ENCODE measurements at regions not wholly inside any gene's neighbourhood (a gene's known extent, or its start where the extent isn't known, plus 50 kb on each side); places are given as distances from the start of the nearest gene placed in this dataset.
A peak's percentile ranks its signal among the peaks of the same experiment; 100 is the strongest.

DNA sequence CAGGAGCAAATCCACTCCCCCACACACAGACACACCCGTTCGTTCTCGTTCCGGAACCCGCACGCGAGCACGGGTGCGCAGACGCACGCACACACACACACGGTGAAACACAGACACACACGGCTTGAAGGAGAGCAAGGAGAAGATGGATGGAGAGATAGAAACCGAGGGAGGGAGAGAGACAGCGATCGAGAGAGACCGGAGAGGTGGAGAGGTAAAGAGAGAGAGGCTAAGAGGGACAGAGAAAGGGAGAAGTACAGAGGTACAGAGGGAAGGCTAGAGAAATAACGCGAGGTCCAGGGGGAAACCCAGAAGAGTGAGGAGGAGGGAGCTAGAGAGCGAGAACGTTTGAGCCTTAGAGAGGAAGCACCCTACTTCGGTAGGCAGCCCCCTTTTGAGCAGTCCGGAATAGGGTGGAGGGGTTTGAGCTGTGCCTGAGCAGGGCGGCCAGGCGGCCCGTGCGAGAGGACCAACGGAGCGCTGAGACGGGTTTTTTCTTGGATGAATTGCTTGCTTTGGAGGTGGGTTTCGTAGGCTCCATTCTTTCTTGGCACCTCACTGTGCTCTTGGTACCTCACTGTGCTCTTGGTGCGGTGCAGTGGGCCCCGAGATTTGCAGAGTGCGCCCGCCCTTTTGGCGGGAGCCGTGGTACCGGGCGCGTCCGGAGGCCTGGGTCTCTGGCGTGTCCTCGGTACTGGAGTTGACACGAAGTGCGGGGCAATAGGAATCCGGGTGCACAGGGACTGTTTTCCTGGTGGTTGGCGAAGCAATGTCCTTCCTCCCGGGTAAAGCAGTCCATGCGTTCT is 88.4 kb upstream of the RHOU start:
- Histone ChIP-seq H3K27me3 (ENCODE audit: control insufficient read depth in 3 of 3, insufficient read depth in 3 of 3, low read length in 2 of 3) (peaks cover 4 to 54% (median 35%) of the 10 kb centered on the region in 3 donors), H3K4me1 (ENCODE audit: control insufficient read depth in 5 of 5, insufficient read depth in 5 of 5, low read length in 5 of 5) (peaks cover 0 to 18% (median 4%) of the 10 kb centered on the region in 5 donors), H3K36me3 (ENCODE audit: control insufficient read depth in 4 of 4, insufficient read depth in 4 of 4, low read length in 4 of 4) (no peaks in the 10 kb centered on the region), H3K9ac (ENCODE audit: insufficient read depth in 1 of 2, low read length in 2 of 2) (peak overlapping the region in 1 of 2 donors; percentile 0), H3K4me3 (peak overlapping the region; percentile 14), H3K27ac (ENCODE audit: low read depth in 1 of 2, low read length in 1 of 2) (no peak overlapping the region), H3K9me3 (ENCODE audit: control insufficient read depth in 4 of 4, insufficient read depth in 3 of 4, low read length in 3 of 4) (peaks cover 0 to 4% (median 0%) of the 10 kb centered on the region in 4 donors)
- 1 to 2% methylated on average over 44 to 49 of the region's 49 CpGs for WGBS, 2 donors
- DNase-seq (peak; percentile 35 to 65 (median 44)), ATAC-seq (ENCODE audit: insufficient read depth, low FRiP score) (peak; percentile 29)
- TF ChIP-seq, protein P1, sequence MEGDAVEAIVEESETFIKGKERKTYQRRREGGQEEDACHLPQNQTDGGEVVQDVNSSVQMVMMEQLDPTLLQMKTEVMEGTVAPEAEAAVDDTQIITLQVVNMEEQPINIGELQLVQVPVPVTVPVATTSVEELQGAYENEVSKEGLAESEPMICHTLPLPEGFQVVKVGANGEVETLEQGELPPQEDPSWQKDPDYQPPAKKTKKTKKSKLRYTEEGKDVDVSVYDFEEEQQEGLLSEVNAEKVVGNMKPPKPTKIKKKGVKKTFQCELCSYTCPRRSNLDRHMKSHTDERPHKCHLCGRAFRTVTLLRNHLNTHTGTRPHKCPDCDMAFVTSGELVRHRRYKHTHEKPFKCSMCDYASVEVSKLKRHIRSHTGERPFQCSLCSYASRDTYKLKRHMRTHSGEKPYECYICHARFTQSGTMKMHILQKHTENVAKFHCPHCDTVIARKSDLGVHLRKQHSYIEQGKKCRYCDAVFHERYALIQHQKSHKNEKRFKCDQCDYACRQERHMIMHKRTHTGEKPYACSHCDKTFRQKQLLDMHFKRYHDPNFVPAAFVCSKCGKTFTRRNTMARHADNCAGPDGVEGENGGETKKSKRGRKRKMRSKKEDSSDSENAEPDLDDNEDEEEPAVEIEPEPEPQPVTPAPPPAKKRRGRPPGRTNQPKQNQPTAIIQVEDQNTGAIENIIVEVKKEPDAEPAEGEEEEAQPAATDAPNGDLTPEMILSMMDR (IDR thresholded peaks at IDR 0.05; ENCODE audit: control extremely low read depth, extremely low read depth) = no peak

DNA sequence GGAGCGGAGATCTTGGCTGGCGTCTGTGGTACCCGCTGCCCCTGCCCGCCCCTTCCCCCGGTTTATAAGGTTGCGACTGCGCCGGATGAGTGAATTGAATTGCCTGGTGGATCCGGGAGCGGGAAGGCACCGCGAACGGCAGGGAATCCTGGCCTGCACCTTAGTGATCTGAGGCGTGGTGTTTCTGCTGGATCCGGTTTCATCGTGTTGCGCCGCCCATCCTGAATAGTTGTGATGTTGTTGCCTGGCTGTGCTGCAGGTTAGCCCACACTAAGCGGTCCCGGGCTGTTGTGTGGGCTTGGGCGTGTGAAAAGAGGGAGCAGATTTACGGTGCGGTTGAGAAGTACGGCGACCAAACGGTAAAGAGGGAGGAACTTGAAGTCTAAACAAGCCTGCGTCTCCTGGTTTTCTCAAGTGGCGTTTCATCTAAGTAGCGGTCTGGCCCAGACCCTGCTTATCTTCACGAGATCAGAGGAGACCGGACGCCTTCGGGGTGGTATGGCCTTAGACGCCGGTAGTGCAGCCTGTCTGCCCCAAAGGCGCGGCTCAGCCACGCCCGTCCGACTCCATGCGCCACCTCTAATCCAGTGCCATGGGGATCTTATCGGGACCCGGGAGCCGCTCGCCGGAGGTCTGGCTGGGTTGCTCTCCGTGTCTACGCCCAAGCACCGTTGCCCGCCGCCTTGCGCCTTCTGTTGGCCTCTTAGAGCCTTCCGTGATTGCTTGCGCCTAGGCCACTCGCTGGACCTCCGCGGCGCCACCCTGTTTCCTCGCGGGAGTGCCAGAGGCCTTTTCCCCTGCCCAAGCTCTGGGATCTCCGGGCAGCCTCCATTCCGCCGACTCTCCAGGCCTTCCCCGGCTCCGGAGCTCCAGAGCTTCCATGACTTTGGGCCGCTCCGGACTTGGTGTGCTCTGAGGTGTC is 87.5 kb upstream of the RHOU start:
- TF ChIP-seq, protein P1 (IDR thresholded peaks at IDR 0.05; ENCODE audit: control extremely low read depth, extremely low read depth) = no peak
- Histone ChIP-seq H3K4me3 (peak overlapping the region; percentile 3), H3K9ac (ENCODE audit: insufficient read depth in 1 of 2, low read length in 2 of 2) (no peak overlapping the region), H3K9me3 (ENCODE audit: control insufficient read depth in 4 of 4, insufficient read depth in 3 of 4, low read length in 3 of 4) (peaks cover 0 to 4% (median 0%) of the 10 kb centered on the region in 4 donors), H3K27me3 (ENCODE audit: control insufficient read depth in 3 of 3, insufficient read depth in 3 of 3, low read length in 2 of 3) (peaks cover 8 to 55% (median 35%) of the 10 kb centered on the region in 3 donors), H3K4me1 (ENCODE audit: control insufficient read depth in 5 of 5, insufficient read depth in 5 of 5, low read length in 5 of 5) (peaks cover 0 to 18% (median 4%) of the 10 kb centered on the region in 5 donors), H3K36me3 (ENCODE audit: control insufficient read depth in 4 of 4, insufficient read depth in 4 of 4, low read length in 4 of 4) (no peaks in the 10 kb centered on the region), H3K27ac (ENCODE audit: low read depth in 1 of 2, low read length in 1 of 2) (peak overlapping the region in 1 of 2 donors; percentile 4)
- ATAC-seq (ENCODE audit: insufficient read depth, low FRiP score) = peak; percentile 68
- WGBS, 2 donors = 0 to 3% methylated on average over 66 to 67 of the region's 67 CpGs
- DNase-seq = peak; percentile 41 to 71 (median 58)

DNA sequence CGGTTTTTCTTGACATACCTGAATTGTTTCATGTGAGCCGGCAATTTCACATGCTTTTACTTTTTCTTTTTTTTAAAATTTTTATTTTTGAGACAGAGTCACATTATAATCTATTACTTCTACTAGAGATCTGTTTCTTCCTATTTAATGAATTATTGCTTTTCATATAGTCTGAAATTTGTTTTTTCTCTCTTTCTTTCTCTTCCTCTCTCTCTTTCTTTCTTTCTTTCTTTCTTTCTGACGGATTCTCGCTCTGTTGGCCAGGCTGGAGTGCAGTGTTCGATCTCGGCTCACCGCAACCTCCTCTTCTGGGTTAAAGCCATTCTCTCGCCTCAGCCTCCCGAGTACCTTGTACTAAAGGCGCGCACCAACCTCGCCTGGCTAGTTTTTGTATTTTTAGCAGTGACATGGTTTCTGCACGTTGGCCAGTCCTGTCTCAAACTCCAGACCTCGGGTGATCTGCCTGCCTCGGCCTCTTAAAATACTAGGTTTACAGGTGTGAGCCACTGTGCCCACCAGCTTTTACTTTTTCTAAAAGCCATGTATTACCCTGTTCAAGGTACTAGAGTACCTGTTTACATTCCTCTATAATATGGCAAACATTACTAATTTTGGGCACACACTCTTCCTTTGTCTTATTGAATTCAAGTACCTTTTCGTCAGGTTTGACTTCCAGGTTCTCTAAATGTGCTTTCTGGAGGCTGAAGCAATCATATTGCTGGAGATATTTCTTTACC is 86.5 kb upstream of the RHOU start:
- Histone ChIP-seq H3K4me3 (no peak overlapping the region), H3K9ac (ENCODE audit: insufficient read depth in 1 of 2, low read length in 2 of 2) (no peak overlapping the region), H3K4me1 (ENCODE audit: control insufficient read depth in 5 of 5, insufficient read depth in 5 of 5, low read length in 5 of 5) (peaks cover 0 to 18% (median 4%) of the 10 kb centered on the region in 5 donors), H3K27me3 (ENCODE audit: control insufficient read depth in 3 of 3, insufficient read depth in 3 of 3, low read length in 2 of 3) (peaks cover 8 to 55% (median 35%) of the 10 kb centered on the region in 3 donors), H3K27ac (ENCODE audit: low read depth in 1 of 2, low read length in 1 of 2) (no peak overlapping the region), H3K9me3 (ENCODE audit: control insufficient read depth in 4 of 4, insufficient read depth in 3 of 4, low read length in 3 of 4) (peaks cover 0 to 4% (median 0%) of the 10 kb centered on the region in 4 donors), H3K36me3 (ENCODE audit: control insufficient read depth in 4 of 4, insufficient read depth in 4 of 4, low read length in 4 of 4) (no peaks in the 10 kb centered on the region)
- WGBS, 2 donors = 51 to 52% methylated on average over 16 of the region's 16 CpGs
- DNase-seq = no peak
- TF ChIP-seq, protein P1 (IDR thresholded peaks at IDR 0.05; ENCODE audit: control extremely low read depth, extremely low read depth) = no peak
- ATAC-seq (ENCODE audit: insufficient read depth, low FRiP score) = no peak

All from lung (tissue), 11 donors.